ENCODE measurements at regions not wholly inside any gene's neighbourhood (a gene's known extent, or its start where the extent isn't known, plus 50 kb on each side); places are given as distances from the start of the nearest gene placed in this dataset.

DNA sequence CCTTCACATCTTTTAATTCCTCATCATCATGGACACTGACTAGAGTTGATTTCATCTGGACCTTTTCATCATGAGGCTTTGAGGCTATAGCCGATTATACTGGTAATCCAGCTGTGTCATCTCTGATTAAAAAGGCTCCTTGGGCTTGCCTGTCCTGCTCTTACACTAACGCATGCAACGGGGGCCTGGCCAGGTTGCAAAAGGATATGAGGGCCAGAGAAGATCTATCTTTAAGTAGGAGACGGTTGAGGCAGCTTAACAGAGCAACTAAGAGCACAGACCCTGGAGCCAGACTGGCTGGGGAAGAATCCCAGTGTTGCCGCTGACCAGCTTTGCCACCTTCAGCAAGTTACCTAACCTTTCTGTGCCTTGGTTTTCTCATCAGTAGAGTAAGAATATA is 211.5 kb downstream of the PTEN start:
- TF ChIP-seq ZNF777 (tag by site-specific recombination; IDR thresholded peaks at IDR 0.05; ENCODE audit: borderline replicate concordance) (no peak), ZNF747 (tag by site-specific recombination; IDR thresholded peaks at IDR 0.05) (no peak), ZNF239 (tag by site-specific recombination; IDR thresholded peaks at IDR 0.05) (no peak), GLI2 (tag by site-specific recombination; IDR thresholded peaks at IDR 0.05; ENCODE audit: borderline replicate concordance, low read depth) (no peak), ZNF830 (tag by site-specific recombination; IDR thresholded peaks at IDR 0.05; ENCODE audit: low read depth) (no peak)
- TF ChIP-seq, protein P1, sequence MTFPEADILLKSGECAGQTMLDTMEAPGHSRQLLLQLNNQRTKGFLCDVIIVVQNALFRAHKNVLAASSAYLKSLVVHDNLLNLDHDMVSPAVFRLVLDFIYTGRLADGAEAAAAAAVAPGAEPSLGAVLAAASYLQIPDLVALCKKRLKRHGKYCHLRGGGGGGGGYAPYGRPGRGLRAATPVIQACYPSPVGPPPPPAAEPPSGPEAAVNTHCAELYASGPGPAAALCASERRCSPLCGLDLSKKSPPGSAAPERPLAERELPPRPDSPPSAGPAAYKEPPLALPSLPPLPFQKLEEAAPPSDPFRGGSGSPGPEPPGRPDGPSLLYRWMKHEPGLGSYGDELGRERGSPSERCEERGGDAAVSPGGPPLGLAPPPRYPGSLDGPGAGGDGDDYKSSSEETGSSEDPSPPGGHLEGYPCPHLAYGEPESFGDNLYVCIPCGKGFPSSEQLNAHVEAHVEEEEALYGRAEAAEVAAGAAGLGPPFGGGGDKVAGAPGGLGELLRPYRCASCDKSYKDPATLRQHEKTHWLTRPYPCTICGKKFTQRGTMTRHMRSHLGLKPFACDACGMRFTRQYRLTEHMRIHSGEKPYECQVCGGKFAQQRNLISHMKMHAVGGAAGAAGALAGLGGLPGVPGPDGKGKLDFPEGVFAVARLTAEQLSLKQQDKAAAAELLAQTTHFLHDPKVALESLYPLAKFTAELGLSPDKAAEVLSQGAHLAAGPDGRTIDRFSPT (tag by site-specific recombination; IDR thresholded peaks at IDR 0.05): no peak
- TF ChIP-seq, protein P2, sequence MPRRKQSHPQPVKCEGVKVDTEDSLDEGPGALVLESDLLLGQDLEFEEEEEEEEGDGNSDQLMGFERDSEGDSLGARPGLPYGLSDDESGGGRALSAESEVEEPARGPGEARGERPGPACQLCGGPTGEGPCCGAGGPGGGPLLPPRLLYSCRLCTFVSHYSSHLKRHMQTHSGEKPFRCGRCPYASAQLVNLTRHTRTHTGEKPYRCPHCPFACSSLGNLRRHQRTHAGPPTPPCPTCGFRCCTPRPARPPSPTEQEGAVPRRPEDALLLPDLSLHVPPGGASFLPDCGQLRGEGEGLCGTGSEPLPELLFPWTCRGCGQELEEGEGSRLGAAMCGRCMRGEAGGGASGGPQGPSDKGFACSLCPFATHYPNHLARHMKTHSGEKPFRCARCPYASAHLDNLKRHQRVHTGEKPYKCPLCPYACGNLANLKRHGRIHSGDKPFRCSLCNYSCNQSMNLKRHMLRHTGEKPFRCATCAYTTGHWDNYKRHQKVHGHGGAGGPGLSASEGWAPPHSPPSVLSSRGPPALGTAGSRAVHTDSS (tag by site-specific recombination; IDR thresholded peaks at IDR 0.05): no peak
- no peaks in the 10 kb centered on the region for H3K9me3 ChIP-seq (ENCODE audit: control insufficient read depth, insufficient read depth, low read depth, low read length)
- H3K4me3 ChIP-seq (ENCODE audit: low read depth, low read length): no peak overlapping the region
- POLR2A ChIA-PET: no interaction called here
- H3K27ac ChIP-seq (ENCODE audit: extremely low read depth, low read depth, low read length): 0 out of 2 replicates have a peak overlapping the region, but pooled peaks have one; percentile 8
- H3K4me1 ChIP-seq (ENCODE audit: control insufficient read depth, insufficient read depth, low read length): peaks cover 45% of the 10 kb centered on the region
- H3K36me3 ChIP-seq (ENCODE audit: control insufficient read depth in 2 of 2, insufficient read depth in 1 of 2, low read length in 2 of 2): no peaks in the 10 kb centered on the region
- CTCF ChIA-PET: no interaction called here

DNA sequence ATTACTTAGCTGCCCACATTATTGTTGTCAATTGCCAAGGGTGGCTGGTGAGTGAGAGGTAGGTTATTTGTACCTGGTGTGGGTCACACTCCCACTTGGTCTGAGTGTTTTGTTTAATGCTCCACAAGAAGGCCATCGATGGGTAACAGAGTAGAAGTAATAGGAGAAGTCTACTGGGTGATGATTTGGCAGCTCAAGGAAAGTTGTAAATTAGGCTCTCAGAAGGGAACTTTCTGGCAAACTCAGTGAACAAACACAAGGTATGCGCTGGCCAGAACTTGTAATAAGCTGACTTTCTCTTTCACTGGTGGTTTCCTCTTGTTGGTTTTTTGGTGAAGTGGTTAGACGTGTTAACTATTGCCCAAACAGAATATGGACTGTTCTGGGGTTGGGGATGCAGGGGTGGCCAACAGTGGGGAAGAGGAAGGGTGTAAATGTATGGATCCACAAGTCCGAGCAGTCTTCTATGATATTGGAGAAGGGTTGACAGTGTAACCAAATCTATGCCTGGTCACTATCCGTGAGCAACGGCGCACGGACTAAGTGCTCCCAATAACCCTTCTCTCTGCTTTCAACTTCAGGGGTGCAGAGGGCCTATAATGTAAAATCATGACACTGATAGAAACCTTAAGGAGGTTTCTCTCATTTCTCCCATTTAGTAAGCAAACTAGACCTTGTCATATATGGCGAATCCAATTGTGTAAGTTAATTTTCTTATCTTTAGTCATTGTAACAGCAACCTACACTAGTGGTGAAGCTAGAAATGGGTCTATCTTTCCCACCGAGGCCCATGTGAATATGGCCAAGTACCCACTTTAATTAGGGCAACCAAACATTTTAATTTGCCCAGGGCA is 212.8 kb downstream of the PTEN start:
- Histone ChIP-seq H3K36me3 (ENCODE audit: control insufficient read depth in 2 of 2, insufficient read depth in 1 of 2, low read length in 2 of 2) (no peaks in the 10 kb centered on the region), H3K4me1 (ENCODE audit: control insufficient read depth, insufficient read depth, low read length) (peaks cover 45% of the 10 kb centered on the region), H3K4me3 (ENCODE audit: low read depth, low read length) (no peak overlapping the region), H3K27ac (ENCODE audit: extremely low read depth, low read depth, low read length) (no peak overlapping the region), H3K9me3 (ENCODE audit: control insufficient read depth, insufficient read depth, low read depth, low read length) (no peaks in the 10 kb centered on the region)
- POLR2A ChIA-PET: no interaction called here
- CTCF ChIA-PET: no interaction called here
- TF ChIP-seq ZNF791 (tag by site-specific recombination; IDR thresholded peaks at IDR 0.05): no peak
- TF ChIP-seq ZBTB1 (tag by site-specific recombination; IDR thresholded peaks at IDR 0.05): no peak
- TF ChIP-seq, protein P3, sequence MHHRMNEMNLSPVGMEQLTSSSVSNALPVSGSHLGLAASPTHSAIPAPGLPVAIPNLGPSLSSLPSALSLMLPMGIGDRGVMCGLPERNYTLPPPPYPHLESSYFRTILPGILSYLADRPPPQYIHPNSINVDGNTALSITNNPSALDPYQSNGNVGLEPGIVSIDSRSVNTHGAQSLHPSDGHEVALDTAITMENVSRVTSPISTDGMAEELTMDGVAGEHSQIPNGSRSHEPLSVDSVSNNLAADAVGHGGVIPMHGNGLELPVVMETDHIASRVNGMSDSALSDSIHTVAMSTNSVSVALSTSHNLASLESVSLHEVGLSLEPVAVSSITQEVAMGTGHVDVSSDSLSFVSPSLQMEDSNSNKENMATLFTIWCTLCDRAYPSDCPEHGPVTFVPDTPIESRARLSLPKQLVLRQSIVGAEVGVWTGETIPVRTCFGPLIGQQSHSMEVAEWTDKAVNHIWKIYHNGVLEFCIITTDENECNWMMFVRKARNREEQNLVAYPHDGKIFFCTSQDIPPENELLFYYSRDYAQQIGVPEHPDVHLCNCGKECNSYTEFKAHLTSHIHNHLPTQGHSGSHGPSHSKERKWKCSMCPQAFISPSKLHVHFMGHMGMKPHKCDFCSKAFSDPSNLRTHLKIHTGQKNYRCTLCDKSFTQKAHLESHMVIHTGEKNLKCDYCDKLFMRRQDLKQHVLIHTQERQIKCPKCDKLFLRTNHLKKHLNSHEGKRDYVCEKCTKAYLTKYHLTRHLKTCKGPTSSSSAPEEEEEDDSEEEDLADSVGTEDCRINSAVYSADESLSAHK (tag by site-specific recombination; IDR thresholded peaks at IDR 0.05): peak; percentile 41; the same call in 1 of the 2 replicates
- TF ChIP-seq KLF1 (tag by site-specific recombination; IDR thresholded peaks at IDR 0.05): no peak
- peak; percentile 62 for TF ChIP-seq OSR2 (tag by site-specific recombination; IDR thresholded peaks at IDR 0.05)
- TF ChIP-seq, protein P4, sequence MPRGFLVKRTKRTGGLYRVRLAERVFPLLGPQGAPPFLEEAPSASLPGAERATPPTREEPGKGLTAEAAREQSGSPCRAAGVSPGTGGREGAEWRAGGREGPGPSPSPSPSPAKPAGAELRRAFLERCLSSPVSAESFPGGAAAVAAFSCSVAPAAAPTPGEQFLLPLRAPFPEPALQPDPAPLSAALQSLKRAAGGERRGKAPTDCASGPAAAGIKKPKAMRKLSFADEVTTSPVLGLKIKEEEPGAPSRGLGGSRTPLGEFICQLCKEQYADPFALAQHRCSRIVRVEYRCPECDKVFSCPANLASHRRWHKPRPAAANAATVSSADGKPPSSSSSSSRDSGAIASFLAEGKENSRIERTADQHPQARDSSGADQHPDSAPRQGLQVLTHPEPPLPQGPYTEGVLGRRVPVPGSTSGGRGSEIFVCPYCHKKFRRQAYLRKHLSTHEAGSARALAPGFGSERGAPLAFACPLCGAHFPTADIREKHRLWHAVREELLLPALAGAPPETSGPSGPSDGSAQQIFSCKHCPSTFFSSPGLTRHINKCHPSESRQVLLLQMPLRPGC (tag by site-specific recombination; IDR thresholded peaks at IDR 0.05): 0 out of 2 replicates have a peak, but pooled peaks have one; percentile 15
- TF ChIP-seq GLI2 (tag by site-specific recombination; IDR thresholded peaks at IDR 0.05; ENCODE audit: borderline replicate concordance, low read depth): peak; percentile 58; the same call in 1 of the 2 replicates
- TF ChIP-seq ZNF169 (tag by site-specific recombination; IDR thresholded peaks at IDR 0.05): no peak
- TF ChIP-seq, protein P5, sequence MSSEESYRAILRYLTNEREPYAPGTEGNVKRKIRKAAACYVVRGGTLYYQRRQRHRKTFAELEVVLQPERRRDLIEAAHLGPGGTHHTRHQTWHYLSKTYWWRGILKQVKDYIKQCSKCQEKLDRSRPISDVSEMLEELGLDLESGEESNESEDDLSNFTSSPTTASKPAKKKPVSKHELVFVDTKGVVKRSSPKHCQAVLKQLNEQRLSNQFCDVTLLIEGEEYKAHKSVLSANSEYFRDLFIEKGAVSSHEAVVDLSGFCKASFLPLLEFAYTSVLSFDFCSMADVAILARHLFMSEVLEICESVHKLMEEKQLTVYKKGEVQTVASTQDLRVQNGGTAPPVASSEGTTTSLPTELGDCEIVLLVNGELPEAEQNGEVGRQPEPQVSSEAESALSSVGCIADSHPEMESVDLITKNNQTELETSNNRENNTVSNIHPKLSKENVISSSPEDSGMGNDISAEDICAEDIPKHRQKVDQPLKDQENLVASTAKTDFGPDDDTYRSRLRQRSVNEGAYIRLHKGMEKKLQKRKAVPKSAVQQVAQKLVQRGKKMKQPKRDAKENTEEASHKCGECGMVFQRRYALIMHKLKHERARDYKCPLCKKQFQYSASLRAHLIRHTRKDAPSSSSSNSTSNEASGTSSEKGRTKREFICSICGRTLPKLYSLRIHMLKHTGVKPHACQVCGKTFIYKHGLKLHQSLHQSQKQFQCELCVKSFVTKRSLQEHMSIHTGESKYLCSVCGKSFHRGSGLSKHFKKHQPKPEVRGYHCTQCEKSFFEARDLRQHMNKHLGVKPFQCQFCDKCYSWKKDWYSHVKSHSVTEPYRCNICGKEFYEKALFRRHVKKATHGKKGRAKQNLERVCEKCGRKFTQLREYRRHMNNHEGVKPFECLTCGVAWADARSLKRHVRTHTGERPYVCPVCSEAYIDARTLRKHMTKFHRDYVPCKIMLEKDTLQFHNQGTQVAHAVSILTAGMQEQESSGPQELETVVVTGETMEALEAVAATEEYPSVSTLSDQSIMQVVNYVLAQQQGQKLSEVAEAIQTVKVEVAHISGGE (tag by site-specific recombination; conservative IDR thresholded peaks at IDR 0.05; ENCODE audit: low read depth): no peak
- peak; percentile 64; the same call in 1 of the 2 replicates for TF ChIP-seq OVOL3 (tag by site-specific recombination; IDR thresholded peaks at IDR 0.05)
- no peak for TF ChIP-seq ZNF544 (tag by site-specific recombination; IDR thresholded peaks at IDR 0.05)
- TF ChIP-seq SCRT1 (tag by site-specific recombination; IDR thresholded peaks at IDR 0.05; ENCODE audit: borderline replicate concordance): peak; percentile 58; the same call in 1 of the 2 replicates
- TF ChIP-seq, protein P6, sequence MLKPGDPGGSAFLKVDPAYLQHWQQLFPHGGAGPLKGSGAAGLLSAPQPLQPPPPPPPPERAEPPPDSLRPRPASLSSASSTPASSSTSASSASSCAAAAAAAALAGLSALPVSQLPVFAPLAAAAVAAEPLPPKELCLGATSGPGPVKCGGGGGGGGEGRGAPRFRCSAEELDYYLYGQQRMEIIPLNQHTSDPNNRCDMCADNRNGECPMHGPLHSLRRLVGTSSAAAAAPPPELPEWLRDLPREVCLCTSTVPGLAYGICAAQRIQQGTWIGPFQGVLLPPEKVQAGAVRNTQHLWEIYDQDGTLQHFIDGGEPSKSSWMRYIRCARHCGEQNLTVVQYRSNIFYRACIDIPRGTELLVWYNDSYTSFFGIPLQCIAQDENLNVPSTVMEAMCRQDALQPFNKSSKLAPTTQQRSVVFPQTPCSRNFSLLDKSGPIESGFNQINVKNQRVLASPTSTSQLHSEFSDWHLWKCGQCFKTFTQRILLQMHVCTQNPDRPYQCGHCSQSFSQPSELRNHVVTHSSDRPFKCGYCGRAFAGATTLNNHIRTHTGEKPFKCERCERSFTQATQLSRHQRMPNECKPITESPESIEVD (tag by site-specific recombination; IDR thresholded peaks at IDR 0.05): 0 out of 2 replicates have a peak, but pooled peaks have one; percentile 22
